SK-N-SH treated with all-trans-retinoic acid at 6 μM for 48 hours (cell line): ENCODE measurements at regions not wholly inside any gene's neighbourhood (a gene's known extent, or its start where the extent isn't known, plus 50 kb on each side); places are given as distances from the start of the nearest gene placed in this dataset.

Source experiments
- ATAC-seq: fragments of 200-7000 bp; cut with Tn5 transposase; 3 replicates; pipeline ENCODE4 v1.9.1; 2020; ENCODE audit warnings: mild to moderate bottlenecking, moderate library complexity
- ARNTL ChIP-seq: fragments of 450-650 bp; formaldehyde crosslinking; IDR thresholded peaks from 2 replicates; pipeline ENCODE4 v1.5.0; 2020; ENCODE audit warnings: low read depth, mild to moderate bottlenecking, moderate library complexity, borderline replicate concordance
- BACH2 ChIP-seq: fragments of 250-450 bp; sonication (Bioruptor Pico); IDR thresholded peaks from 2 replicates; pipeline ENCODE4 v1.9.0; 2021; ENCODE audit warnings: mild to moderate bottlenecking, borderline replicate concordance
- CSDC2 ChIP-seq: fragments of 250-450 bp; sonication (Bioruptor Pico); IDR thresholded peaks from 2 replicates; pipeline ENCODE4 v1.5.0; 2020; ENCODE audit warnings: mild to moderate bottlenecking, moderate library complexity
- ESRRG ChIP-seq: fragments of 250-450 bp; sonication (Bioruptor Pico); IDR thresholded peaks from 2 replicates; pipeline ENCODE4 v1.6.1; 2021; ENCODE audit warnings: mild to moderate bottlenecking
- GLIS3 ChIP-seq: fragments of 250-450 bp; sonication (Bioruptor Pico); IDR thresholded peaks from 2 replicates; pipeline ENCODE4 v1.5.0; 2020; ENCODE audit warnings: mild to moderate bottlenecking, moderate library complexity
- ISL1 ChIP-seq: fragments of 250-450 bp; sonication (Bioruptor Pico); IDR thresholded peaks from 2 replicates; pipeline ENCODE4 v2.1.2; 2022; ENCODE audit warnings: mild to moderate bottlenecking, moderate library complexity
- PPARA ChIP-seq: fragments of 250-450 bp; sonication (Bioruptor Pico); IDR thresholded peaks from 2 replicates; pipeline ENCODE4 v1.5.0; 2020; ENCODE audit warnings: mild to moderate bottlenecking, borderline replicate concordance
- RARB ChIP-seq: fragments of 250-450 bp; sonication (Bioruptor Pico); IDR thresholded peaks from 2 replicates; pipeline ENCODE4 v1.8.0; 2021; ENCODE audit warnings: mild to moderate bottlenecking, moderate library complexity
- SNAI2 ChIP-seq: fragments of 250-450 bp; sonication (Bioruptor Pico); IDR thresholded peaks from 2 replicates; pipeline ENCODE4 v1.5.0; 2020; ENCODE audit warnings: mild to moderate bottlenecking, moderate library complexity
- TCF4 ChIP-seq: fragments of 250-450 bp; sonication (Bioruptor Pico); IDR thresholded peaks from 2 replicates; pipeline ENCODE4 v1.8.0; 2021; ENCODE audit warnings: mild to moderate bottlenecking, moderate library complexity, borderline replicate concordance
- TOX ChIP-seq: fragments of 250-450 bp; sonication (Bioruptor Pico); IDR thresholded peaks from 2 replicates; pipeline ENCODE4 v1.8.0; 2021; ENCODE audit warnings: mild to moderate bottlenecking, moderate library complexity, borderline replicate concordance
- ZFP3 ChIP-seq: fragments of 250-450 bp; sonication (Bioruptor Pico); IDR thresholded peaks from 2 replicates; pipeline ENCODE4 v1.5.0; 2020; ENCODE audit warnings: mild to moderate bottlenecking, moderate library complexity
- ZFP30 ChIP-seq: fragments of 450-650 bp; formaldehyde crosslinking; IDR thresholded peaks from 2 replicates; pipeline ENCODE4 v1.5.0; 2022; ENCODE audit warnings: mild to moderate bottlenecking, moderate library complexity
- ZNF565 ChIP-seq: fragments of 450-650 bp; formaldehyde crosslinking; conservative IDR thresholded peaks from 2 replicates; pipeline ENCODE4 v1.5.0; 2020; ENCODE audit warnings: low read depth, mild to moderate bottlenecking, moderate library complexity
- ZNF70 ChIP-seq: fragments of 450-650 bp; formaldehyde crosslinking; IDR thresholded peaks from 2 replicates; pipeline ENCODE4 v1.5.0; 2020; ENCODE audit warnings: mild to moderate bottlenecking, moderate library complexity
- ZNF8 ChIP-seq: fragments of 450-650 bp; formaldehyde crosslinking; IDR thresholded peaks from 2 replicates; pipeline ENCODE4 v1.5.0; 2020; ENCODE audit warnings: mild to moderate bottlenecking, moderate library complexity
- TF ChIP-seq, protein P1 (sequence below): fragments of 250-450 bp; sonication (Bioruptor Pico); IDR thresholded peaks from 2 replicates; pipeline ENCODE4 v1.8.0; 2020; ENCODE audit warnings: mild to moderate bottlenecking, moderate library complexity, borderline replicate concordance
- TF ChIP-seq, protein P2 (sequence below): fragments of 250-450 bp; sonication (Bioruptor Pico); IDR thresholded peaks from 2 replicates; pipeline ENCODE4 v1.8.0; 2021; ENCODE audit warnings: low read depth, mild to moderate bottlenecking, moderate library complexity, borderline replicate concordance
- TF ChIP-seq, protein P3 (sequence below): fragments of 250-450 bp; sonication (Bioruptor Pico); IDR thresholded peaks from 2 replicates; pipeline ENCODE4 v1.5.1; 2021; ENCODE audit warnings: mild to moderate bottlenecking, moderate library complexity
- TF ChIP-seq, protein P4 (sequence below): fragments of 250-450 bp; sonication (Bioruptor Pico); IDR thresholded peaks from 2 replicates; pipeline ENCODE4 v1.5.1; 2020; ENCODE audit warnings: low read depth, mild to moderate bottlenecking, moderate library complexity

DNA sequence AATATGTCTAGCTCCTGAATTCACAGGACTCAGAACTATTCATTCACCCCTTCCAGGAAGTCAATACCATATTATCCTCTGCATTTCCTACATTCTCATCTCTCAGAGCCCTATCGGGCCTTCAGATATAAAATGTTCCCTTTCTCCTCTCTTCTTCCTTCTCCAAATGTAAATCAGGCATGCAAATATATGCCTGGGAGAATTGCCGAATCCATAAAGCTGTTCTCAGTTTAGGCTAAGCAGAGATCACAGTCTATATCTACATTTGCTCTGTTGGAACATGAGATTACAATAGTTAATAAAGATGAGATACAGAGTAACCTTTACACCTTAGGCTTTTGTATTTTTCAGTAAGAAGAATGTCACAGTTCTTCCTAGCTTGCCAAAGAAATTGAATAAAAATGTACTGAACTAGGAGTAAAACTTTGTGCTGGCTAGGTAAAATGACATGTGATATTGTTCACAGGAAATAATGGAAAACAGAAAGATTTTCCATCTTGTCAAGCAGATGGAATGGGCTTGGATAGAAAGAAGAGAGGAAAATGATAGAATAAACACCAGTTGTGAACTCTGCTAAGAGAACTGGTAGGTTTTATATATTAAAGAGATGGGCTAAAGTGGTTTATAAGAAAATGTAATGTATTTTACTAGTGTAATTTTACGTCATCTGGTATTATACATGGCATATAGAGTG, 161.5 kb downstream of the NRIP1 start:
- ATAC-seq: no peak
- TF ChIP-seq PPARA (CRISPR knock-in tag): no peak
- no peak for TF ChIP-seq GLIS3 (CRISPR knock-in tag)
- TF ChIP-seq TCF4 (CRISPR knock-in tag): no peak
- TF ChIP-seq, protein P1, sequence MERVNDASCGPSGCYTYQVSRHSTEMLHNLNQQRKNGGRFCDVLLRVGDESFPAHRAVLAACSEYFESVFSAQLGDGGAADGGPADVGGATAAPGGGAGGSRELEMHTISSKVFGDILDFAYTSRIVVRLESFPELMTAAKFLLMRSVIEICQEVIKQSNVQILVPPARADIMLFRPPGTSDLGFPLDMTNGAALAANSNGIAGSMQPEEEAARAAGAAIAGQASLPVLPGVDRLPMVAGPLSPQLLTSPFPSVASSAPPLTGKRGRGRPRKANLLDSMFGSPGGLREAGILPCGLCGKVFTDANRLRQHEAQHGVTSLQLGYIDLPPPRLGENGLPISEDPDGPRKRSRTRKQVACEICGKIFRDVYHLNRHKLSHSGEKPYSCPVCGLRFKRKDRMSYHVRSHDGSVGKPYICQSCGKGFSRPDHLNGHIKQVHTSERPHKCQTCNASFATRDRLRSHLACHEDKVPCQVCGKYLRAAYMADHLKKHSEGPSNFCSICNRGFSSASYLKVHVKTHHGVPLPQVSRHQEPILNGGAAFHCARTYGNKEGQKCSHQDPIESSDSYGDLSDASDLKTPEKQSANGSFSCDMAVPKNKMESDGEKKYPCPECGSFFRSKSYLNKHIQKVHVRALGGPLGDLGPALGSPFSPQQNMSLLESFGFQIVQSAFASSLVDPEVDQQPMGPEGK (CRISPR knock-in tag): no peak
- TF ChIP-seq ISL1 (CRISPR knock-in tag): no peak
- no peak for TF ChIP-seq ZFP3
- no peak for TF ChIP-seq ESRRG
- no peak for TF ChIP-seq ZNF8 (CRISPR knock-in tag)
- TF ChIP-seq, protein P2, sequence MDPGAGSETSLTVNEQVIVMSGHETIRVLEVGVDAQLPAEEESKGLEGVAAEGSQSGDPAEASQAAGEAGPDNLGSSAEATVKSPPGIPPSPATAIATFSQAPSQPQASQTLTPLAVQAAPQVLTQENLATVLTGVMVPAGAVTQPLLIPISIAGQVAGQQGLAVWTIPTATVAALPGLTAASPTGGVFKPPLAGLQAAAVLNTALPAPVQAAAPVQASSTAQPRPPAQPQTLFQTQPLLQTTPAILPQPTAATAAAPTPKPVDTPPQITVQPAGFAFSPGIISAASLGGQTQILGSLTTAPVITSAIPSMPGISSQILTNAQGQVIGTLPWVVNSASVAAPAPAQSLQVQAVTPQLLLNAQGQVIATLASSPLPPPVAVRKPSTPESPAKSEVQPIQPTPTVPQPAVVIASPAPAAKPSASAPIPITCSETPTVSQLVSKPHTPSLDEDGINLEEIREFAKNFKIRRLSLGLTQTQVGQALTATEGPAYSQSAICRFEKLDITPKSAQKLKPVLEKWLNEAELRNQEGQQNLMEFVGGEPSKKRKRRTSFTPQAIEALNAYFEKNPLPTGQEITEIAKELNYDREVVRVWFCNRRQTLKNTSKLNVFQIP (CRISPR knock-in tag): no peak

DNA sequence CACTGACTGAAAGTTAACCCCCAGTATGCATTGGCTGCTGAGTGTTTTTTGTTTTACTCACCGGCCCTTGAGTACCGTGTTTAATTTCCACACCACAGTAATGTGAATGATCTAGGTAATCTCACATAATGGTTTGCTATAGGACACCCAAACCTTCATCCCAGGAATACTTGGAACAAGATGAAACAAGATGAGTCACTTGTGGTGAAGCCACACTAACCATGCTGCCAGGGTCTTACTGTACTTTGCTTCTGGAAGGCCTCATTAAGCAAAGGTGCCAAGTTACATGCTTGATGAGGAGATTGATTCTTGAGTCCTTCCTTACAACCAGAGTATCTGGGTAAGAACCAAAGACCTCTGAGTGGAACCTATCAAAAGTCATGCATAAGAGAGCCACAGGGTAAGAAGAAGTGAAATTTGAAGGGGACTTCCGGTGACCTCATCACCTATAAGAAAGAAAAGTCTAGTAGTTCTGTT, 163.3 kb downstream of the NRIP1 start:
- TF ChIP-seq ZNF8 (CRISPR knock-in tag) (no peak), ZNF565 (CRISPR knock-in tag) (no peak), BACH2 (CRISPR knock-in tag) (no peak), ISL1 (CRISPR knock-in tag) (no peak)
- TF ChIP-seq, protein P1 (CRISPR knock-in tag): no peak
- TF ChIP-seq, protein P2 (CRISPR knock-in tag): no peak
- no peak for ATAC-seq

DNA sequence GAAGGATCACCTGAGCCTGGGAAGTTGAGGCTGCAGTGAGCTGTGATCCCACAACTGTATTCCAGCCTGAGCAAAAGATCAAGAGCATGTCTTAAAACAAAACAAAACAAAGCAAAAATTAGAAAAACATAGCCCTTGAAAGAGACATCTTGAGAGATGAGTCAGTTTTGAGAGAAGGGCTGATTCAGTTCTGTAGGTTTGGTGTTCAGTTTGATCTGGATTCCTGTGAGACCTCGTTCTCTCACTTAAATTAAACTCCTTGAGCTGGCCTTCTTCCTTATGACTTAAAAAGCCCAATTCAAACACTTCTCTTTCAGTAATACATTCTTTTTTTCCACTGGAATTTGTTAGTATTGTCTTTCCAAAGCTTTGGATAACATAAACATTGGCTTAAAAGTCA, 164.2 kb downstream of the NRIP1 start:
- TF ChIP-seq ARNTL (CRISPR knock-in tag) (no peak), RARB (no peak)
- no peak for ATAC-seq

DNA sequence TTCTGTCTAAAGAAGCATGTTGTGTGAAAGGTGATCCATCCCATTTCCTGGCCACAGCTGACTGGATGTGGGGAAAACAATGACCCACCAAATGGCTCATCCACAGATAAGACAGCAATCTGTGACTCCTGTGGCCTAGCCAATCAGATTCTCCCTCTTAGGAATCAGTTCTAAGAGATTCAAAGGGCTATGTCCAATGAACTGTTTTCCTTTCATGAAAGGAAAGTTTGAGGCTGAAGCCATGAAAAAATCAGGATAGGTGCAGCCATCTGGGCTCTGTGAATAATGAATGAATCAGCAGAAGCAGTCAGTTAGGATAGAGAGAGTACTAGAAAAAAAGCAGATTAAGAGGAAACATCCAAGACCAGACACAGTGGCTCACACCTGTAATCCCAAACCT, 164.7 kb downstream of the NRIP1 start:
- no peak for TF ChIP-seq ZFP3
- no peak for TF ChIP-seq TOX
- TF ChIP-seq, protein P3, sequence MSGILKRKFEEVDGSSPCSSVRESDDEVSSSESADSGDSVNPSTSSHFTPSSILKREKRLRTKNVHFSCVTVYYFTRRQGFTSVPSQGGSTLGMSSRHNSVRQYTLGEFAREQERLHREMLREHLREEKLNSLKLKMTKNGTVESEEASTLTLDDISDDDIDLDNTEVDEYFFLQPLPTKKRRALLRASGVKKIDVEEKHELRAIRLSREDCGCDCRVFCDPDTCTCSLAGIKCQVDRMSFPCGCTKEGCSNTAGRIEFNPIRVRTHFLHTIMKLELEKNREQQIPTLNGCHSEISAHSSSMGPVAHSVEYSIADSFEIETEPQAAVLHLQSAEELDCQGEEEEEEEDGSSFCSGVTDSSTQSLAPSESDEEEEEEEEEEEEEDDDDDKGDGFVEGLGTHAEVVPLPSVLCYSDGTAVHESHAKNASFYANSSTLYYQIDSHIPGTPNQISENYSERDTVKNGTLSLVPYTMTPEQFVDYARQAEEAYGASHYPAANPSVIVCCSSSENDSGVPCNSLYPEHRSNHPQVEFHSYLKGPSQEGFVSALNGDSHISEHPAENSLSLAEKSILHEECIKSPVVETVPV (CRISPR knock-in tag): no peak
- no peak for TF ChIP-seq GLIS3 (CRISPR knock-in tag)
- no peak for TF ChIP-seq ZNF70 (CRISPR knock-in tag)
- TF ChIP-seq, protein P2 (CRISPR knock-in tag): no peak
- TF ChIP-seq CSDC2 (CRISPR knock-in tag): no peak
- TF ChIP-seq, protein P4, sequence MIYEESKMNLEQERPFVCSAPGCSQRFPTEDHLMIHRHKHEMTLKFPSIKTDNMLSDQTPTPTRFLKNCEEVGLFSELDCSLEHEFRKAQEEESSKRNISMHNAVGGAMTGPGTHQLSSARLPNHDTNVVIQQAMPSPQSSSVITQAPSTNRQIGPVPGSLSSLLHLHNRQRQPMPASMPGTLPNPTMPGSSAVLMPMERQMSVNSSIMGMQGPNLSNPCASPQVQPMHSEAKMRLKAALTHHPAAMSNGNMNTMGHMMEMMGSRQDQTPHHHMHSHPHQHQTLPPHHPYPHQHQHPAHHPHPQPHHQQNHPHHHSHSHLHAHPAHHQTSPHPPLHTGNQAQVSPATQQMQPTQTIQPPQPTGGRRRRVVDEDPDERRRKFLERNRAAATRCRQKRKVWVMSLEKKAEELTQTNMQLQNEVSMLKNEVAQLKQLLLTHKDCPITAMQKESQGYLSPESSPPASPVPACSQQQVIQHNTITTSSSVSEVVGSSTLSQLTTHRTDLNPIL: no peak
- no peak for TF ChIP-seq SNAI2 (CRISPR knock-in tag)
- TF ChIP-seq ZFP30: no peak
- ATAC-seq: no peak
